ENCODE measurements at regions not wholly inside any gene's neighbourhood (a gene's known extent, or its start where the extent isn't known, plus 50 kb on each side); places are given as distances from the start of the nearest gene placed in this dataset.

DNA sequence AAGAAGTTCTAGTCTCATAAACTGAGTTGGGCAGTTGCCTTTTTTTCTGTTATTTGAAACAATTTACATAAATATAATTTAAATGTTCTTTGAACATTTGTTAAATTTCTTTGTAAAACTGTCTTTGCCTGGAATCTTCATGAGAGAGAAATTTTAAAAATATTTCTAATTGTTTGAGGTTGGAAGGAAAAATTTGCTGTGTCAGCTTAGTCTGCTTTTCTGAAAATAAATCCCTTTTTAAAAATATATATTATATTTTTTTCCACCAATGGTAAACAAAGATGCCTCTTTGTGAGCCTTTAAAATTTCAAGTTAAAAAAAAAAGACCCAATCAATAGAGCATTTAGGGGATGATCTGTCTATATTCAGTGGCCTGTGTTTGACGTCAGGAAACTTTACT lies 542.7 kb downstream of the KIF4B start:
- H4K91ac ChIP-seq (replicated peaks; ENCODE audit: insufficient read length, low read length), result no peak overlapping the region
- FAIRE-seq (no peak), DNase-seq (ENCODE audit: low read depth in 1 of 2, low spot score in 2 of 2) (no peak)
- H3K56ac ChIP-seq (replicated peaks; ENCODE audit: insufficient read length, low read depth, low read length), result no peak overlapping the region
- ChIA-PET POLR2A (ENCODE audit: partially characterized antibody) (no interaction called here), CTCF (ENCODE audit: partially characterized antibody) (no interaction called here)
- H4K5ac ChIP-seq (ENCODE audit: insufficient read length, low read depth, low read length), result no peak overlapping the region
- no peaks in the 10 kb centered on the region for H3K79me1 ChIP-seq (ENCODE audit: low read depth, low read length)
- H3K9ac ChIP-seq (replicated peaks in 1 of 4; ENCODE audit: extremely low read depth in 1 of 4, low read depth in 3 of 4, low read length in 3 of 4), result no peak overlapping the region
- H3K23ac ChIP-seq (ENCODE audit: insufficient read length), result no peak overlapping the region
- no peaks in the 10 kb centered on the region for H3K23me2 ChIP-seq (ENCODE audit: low read depth, low read length)
- H3K14ac ChIP-seq (ENCODE audit: insufficient read length), result no peak overlapping the region
- no peaks in the 10 kb centered on the region for H3K4me1 ChIP-seq (replicated peaks in 1 of 4; ENCODE audit: control insufficient read depth in 3 of 4, insufficient read depth in 4 of 4, low read length in 3 of 4)
- H3K27me3 ChIP-seq (replicated peaks in 1 of 4; ENCODE audit: control insufficient read depth in 3 of 4, extremely low read depth in 1 of 4, insufficient read depth in 3 of 4, low read length in 3 of 4), result no peaks in the 10 kb centered on the region
- H2BK5ac ChIP-seq (ENCODE audit: low read depth, low read length), result no peak overlapping the region
- H3K27ac ChIP-seq (ENCODE audit: low read depth, low read length), result no peak overlapping the region
- H2AFZ ChIP-seq (ENCODE audit: low read length), result no peak overlapping the region
- no peak overlapping the region for H3K4me2 ChIP-seq (ENCODE audit: insufficient read depth in 1 of 2, low read depth in 2 of 2, low read length in 2 of 2)
- H3K18ac ChIP-seq (ENCODE audit: extremely low read depth, low read length), result no peak overlapping the region
- H3K36me3 ChIP-seq (ENCODE audit: control insufficient read depth in 2 of 4, insufficient read depth in 4 of 4, low read length in 3 of 4), result no peaks in the 10 kb centered on the region
- no peak overlapping the region for H2BK20ac ChIP-seq (ENCODE audit: low read length)
- H2BK12ac ChIP-seq (ENCODE audit: low read depth, low read length), result no peak overlapping the region
- H4K20me1 ChIP-seq (replicated peaks in 1 of 2; ENCODE audit: control insufficient read depth in 1 of 2, insufficient read depth in 2 of 2, low read length in 2 of 2), result no peaks in the 10 kb centered on the region
- H4K8ac ChIP-seq (ENCODE audit: extremely low read depth, insufficient read depth, low read length), result no peak overlapping the region
- 100% methylated on average over 1 of the region's 1 CpG; no CpG with 5 or more reads in 1 of the 2 experiments for WGBS, 2 experiments (ENCODE audit: extremely low coverage in 1 of 2, insufficient coverage in 1 of 2, insufficient read length in 1 of 2, insufficient replicate concordance in 2 of 2, low coverage in 1 of 2, low lambda C conversion rate in 2 of 2, missing lambda C conversion rate in 1 of 2)
- H2BK120ac ChIP-seq (replicated peaks; ENCODE audit: low read depth, low read length), result no peak overlapping the region
- no peak overlapping the region for H3K4me3 ChIP-seq (ENCODE audit: extremely low read depth in 1 of 4, insufficient read depth in 2 of 4, low read depth in 3 of 4, low read length in 4 of 4)
- no peak overlapping the region for H2AK5ac ChIP-seq (ENCODE audit: low read depth, low read length)
- H3K79me2 ChIP-seq (ENCODE audit: control insufficient read depth in 1 of 2, insufficient read depth in 2 of 2, low read length in 2 of 2), result no peaks in the 10 kb centered on the region
- no peak overlapping the region for H2BK15ac ChIP-seq (ENCODE audit: low read length)
- no peak overlapping the region for H3K4ac ChIP-seq (replicated peaks; ENCODE audit: insufficient read length, low read depth, low read length)
- no peaks in the 10 kb centered on the region for H3K9me3 ChIP-seq (ENCODE audit: insufficient read depth in 2 of 2, low read depth in 1 of 2, low read length in 1 of 2)
- TF ChIP-seq GTF2F1 (IDR thresholded peaks at IDR 0.05; ENCODE audit: borderline replicate concordance, low read depth, low read length) (no peak), CTBP2 (IDR thresholded peaks at IDR 0.05; ENCODE audit: borderline replicate concordance, insufficient read depth, insufficient read length, low read length) (no peak)

Data from H1 (cell line).